ENCODE measurements at regions not wholly inside any gene's neighbourhood (a gene's known extent, or its start where the extent isn't known, plus 50 kb on each side); places are given as distances from the start of the nearest gene placed in this dataset.

GRCh38 chr4:28256295-28256694 is 1395.7 kb downstream of the STIM2 start:
- CTCF ChIA-PET: no interaction called here
- POLR2A ChIA-PET: no interaction called here
- no peak overlapping the region for H3K4me2 ChIP-seq
- FAIRE-seq (no peak), ATAC-seq (no peak), DNase-seq (ENCODE audit: low read depth in 1 of 2, low spot score in 1 of 2) (no peak)
- no peaks in the 10 kb centered on the region for H3K4me1 ChIP-seq
- no peak overlapping the region for H3K4me3 ChIP-seq
- WGBS (ENCODE audit: missing lambda C conversion rate): 64% methylated on average over 1 of the region's 1 CpG
- H3K9me3 ChIP-seq: no peaks in the 10 kb centered on the region
- H3K27ac ChIP-seq: no peak overlapping the region
- TF ChIP-seq KDM1A (IDR thresholded peaks at IDR 0.05; ENCODE audit: low read depth) (no peak), HDAC2 (IDR thresholded peaks at IDR 0.05) (no peak), E2F6 (IDR thresholded peaks at IDR 0.05; ENCODE audit: borderline replicate concordance, low read depth) (no peak), POLR2AphosphoS2 (conservative IDR thresholded peaks at IDR 0.05; ENCODE audit: low read length) (no peak), MAZ (IDR thresholded peaks at IDR 0.05; ENCODE audit: borderline replicate concordance, low read depth, low read length) (no peak), GATA3 (IDR thresholded peaks at IDR 0.05; ENCODE audit: borderline replicate concordance) (no peak), MYC (IDR thresholded peaks at IDR 0.05; ENCODE audit: borderline replicate concordance, low read length) (no peak), RAD21 (conservative IDR thresholded peaks at IDR 0.05 in 1 of 2, IDR thresholded peaks at IDR 0.05 in 1 of 2) (no peak)

GRCh38 chr4:28259951-28260350 is 1399.3 kb downstream of the STIM2 start:
- no peak for ATAC-seq
- CTCF ChIA-PET: no interaction called here
- Histone ChIP-seq H3K4me3 (no peak overlapping the region), H3K4me2 (no peak overlapping the region), H3K27ac (no peak overlapping the region), H3K4me1 (no peaks in the 10 kb centered on the region), H3K9me3 (no peaks in the 10 kb centered on the region)
- no peak for DNase-seq (ENCODE audit: low read depth in 1 of 2, low spot score in 1 of 2)
- WGBS (ENCODE audit: missing lambda C conversion rate): 37% methylated on average over 1 of the region's 1 CpG
- POLR2A ChIA-PET: no interaction called here
- no peak for TF ChIP-seq E2F6 (IDR thresholded peaks at IDR 0.05; ENCODE audit: borderline replicate concordance, low read depth)
- TF ChIP-seq ZNF302 (CRISPR knock-in tag; IDR thresholded peaks at IDR 0.05): no peak
- TF ChIP-seq PBX3 (IDR thresholded peaks at IDR 0.05): no peak
- TF ChIP-seq MAFK (IDR thresholded peaks at IDR 0.05; ENCODE audit: partially characterized antibody): no peak
- no peak for TF ChIP-seq NR3C1 (IDR thresholded peaks at IDR 0.05)
- TF ChIP-seq EHF (CRISPR knock-in tag; IDR thresholded peaks at IDR 0.05): no peak
- TF ChIP-seq KDM1A (IDR thresholded peaks at IDR 0.05; ENCODE audit: low read depth): no peak
- TF ChIP-seq SMC3 (IDR thresholded peaks at IDR 0.05): no peak
- no peak for TF ChIP-seq POLR2A (IDR thresholded peaks at IDR 0.05; ENCODE audit: low read length)
- FAIRE-seq: no peak

GRCh38 chr4:28267166-28267565 is 1406.5 kb downstream of the STIM2 start:
- H3K4me3 ChIP-seq: no peak overlapping the region
- POLR2A ChIA-PET: no interaction called here
- no peak for ATAC-seq
- no peak for FAIRE-seq
- no peak for TF ChIP-seq KDM5A (IDR thresholded peaks at IDR 0.05)
- TF ChIP-seq RNF2 (IDR thresholded peaks at IDR 0.05; ENCODE audit: borderline replicate concordance, low read depth): no peak
- TF ChIP-seq NPAS2 (CRISPR knock-in tag; IDR thresholded peaks at IDR 0.05; ENCODE audit: borderline replicate concordance): no peak
- no peak for TF ChIP-seq HOXB13 (CRISPR knock-in tag; IDR thresholded peaks at IDR 0.05; ENCODE audit: low read depth)
- TF ChIP-seq JUNB (IDR thresholded peaks at IDR 0.05): no peak
- no peak for TF ChIP-seq SREBF2 (IDR thresholded peaks at IDR 0.05)
- no peak for TF ChIP-seq KDM1A (IDR thresholded peaks at IDR 0.05; ENCODE audit: low read depth)
- TF ChIP-seq HES2 (IDR thresholded peaks at IDR 0.05): no peak
- TF ChIP-seq ZFP36 (IDR thresholded peaks at IDR 0.05; ENCODE audit: borderline replicate concordance, partially characterized antibody): no peak
- no peak for TF ChIP-seq CTCF (IDR thresholded peaks at IDR 0.05)
- no peak for TF ChIP-seq NFE2L2 (conservative IDR thresholded peaks at IDR 0.05; ENCODE audit: low read length)
- TF ChIP-seq FOXS1 (CRISPR knock-in tag; IDR thresholded peaks at IDR 0.05): no peak
- no peak for TF ChIP-seq ESRRA (IDR thresholded peaks at IDR 0.05; ENCODE audit: borderline replicate concordance, low read length)
- no peak for TF ChIP-seq CHD2 (IDR thresholded peaks at IDR 0.05; ENCODE audit: low read length, partially characterized antibody)
- no peak for TF ChIP-seq ZNF302 (CRISPR knock-in tag; IDR thresholded peaks at IDR 0.05)
- DNase-seq (ENCODE audit: low read depth in 1 of 2, low spot score in 1 of 2): no peak
- no peaks in the 10 kb centered on the region for H3K4me1 ChIP-seq
- H3K27ac ChIP-seq: no peak overlapping the region
- no peaks in the 10 kb centered on the region for H3K9me3 ChIP-seq
- WGBS (ENCODE audit: missing lambda C conversion rate): 77% methylated on average over 1 of the region's 1 CpG
- H3K4me2 ChIP-seq: no peak overlapping the region
- CTCF ChIA-PET: no interaction called here
